Dedifferentiated amniotic fluid mesenchymal stem cell (primary cell): ENCODE measurements at regions not wholly inside any gene's neighbourhood (a gene's known extent, or its start where the extent isn't known, plus 50 kb on each side); places are given as distances from the start of the nearest gene placed in this dataset.
"Not testable (repeated sequence)": the region's sequence is repeated elsewhere in the genome, so short reads cannot be mapped to it uniquely, and the experiment has no call there.

Experiments used
- DNase-seq: peaks from one replicate; pipeline ENCODE4 v3.0.0-alpha.2; 2016; ENCODE audit errors: extremely low spot score

DNA sequence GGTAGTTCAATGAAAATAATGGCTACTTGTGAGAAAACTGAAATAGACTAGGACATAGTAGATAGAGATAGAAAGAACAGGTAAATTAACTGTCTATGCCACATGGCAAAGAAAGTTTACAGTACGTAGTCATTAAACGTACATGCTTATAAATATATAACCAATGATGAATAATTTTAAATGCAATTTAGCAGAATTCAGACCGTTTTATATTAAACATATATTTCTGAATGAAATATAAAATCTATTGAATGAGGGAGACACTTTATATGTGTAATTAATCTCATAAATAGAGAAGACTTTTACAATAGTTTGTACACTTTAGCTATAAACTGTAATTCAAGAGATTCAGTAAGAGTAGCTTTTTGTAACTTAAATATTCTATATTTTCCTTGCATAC lies 124.4 kb upstream of the VPREB1 start:
- no peak for DNase-seq

- DNase-seq: no peak
These were observed 125.6 kb upstream of the VPREB1 start for GRCh38 chr22:22118987-22119386.

DNA sequence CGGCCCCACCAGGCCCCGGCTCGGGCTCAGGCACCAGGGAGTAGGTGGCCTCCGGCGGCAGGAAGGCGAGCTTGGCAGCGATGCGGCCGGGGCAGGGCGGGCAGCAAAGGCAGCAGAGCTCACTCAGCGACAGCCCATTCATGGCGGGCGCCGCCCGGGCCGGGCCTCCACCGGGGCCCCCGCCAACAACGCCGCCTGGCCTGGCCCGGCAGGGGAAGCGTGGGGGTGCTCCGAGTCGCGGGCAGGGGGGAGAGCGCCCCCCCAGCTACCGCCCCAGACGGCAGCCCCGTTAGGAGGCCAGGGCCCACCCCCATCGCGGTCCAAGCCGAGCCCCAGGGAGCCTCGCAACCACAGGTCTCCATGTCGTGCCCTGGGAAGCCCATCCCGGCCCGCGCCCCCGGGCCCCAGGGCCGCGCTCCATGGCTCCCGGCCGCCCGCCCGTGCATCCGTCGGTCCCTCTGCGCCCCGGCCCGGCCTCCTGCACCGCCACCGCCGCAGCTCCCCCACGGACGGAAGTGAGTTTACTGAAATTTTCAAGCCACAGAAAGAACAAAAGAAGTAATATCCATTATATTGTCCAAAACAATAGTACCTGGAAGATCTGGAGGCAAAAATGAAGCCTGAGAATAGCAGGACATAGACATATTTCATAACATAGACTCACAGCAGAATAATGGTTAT lies 126.6 kb upstream of the VPREB1 start:
- not testable (repeated sequence) for DNase-seq

- DNase-seq: not testable (repeated sequence)
These were observed 127.4 kb upstream of the VPREB1 start for GRCh38 chr22:22116997-22117770.

GRCh38 chr22:22113701-22114100 lies 130.9 kb upstream of the VPREB1 start:
- DNase-seq: no peak

DNA sequence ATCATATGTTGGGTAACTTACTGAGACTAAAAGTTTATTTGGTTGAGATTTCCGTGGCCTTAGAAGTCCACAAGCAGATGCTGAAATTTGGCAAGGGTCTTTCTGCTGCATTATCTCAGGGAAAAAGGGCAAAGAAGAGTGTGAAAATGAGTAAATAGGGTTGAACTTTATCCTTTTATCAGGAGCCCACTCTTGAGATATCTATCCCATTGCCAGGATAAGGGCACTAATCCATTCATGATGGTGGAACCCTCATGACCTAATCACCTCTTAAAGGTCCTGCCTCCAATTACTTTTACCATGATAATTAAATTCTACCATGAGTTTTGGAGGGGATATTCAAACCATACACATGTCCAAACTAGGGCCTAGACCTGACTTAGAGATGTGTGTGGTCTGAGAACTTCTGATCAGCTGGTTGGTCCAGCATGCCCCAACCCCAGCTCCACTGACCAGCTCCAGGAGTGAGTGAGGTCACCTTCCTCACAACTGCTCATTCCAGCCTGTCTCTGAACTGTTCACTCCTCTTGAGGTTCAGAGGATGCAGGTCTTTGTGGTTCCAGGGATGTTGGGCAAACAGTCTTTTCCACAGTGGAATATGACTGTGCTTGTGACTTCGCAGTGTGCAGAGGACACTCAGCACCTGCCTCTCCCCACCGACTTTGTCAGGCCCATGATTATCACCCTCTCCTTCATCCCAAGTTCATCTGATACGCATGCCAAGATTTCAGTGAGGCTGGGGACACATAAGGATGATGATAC lies 130.1 kb upstream of the TOP3B start:
- no peak for DNase-seq

- no peak for DNase-seq
These were observed 129.4 kb upstream of the TOP3B start for GRCh38 chr22:22111983-22112382.

DNA sequence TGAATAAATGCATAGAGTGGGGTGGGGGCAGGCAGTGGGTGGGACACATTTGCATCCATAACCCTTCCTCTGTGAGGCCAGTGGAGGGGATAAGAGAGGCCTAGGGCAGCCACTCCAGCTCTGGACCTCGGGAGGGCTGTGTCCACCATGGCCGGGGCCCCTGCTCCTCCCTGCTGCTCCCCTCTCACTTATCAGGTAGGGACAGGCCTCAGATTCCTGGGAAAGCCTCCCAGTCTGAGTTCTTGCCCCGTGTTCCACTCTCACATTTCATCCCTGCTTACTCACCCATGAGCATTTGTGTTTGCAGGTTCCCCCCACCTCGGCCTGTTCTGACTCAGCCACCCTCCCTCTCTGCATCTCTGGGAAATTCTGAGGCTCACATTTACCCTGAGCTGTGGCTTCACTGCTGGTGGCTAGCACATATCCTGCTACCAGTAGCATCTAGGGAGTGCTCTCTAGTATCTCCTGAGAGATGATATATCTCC lies 128.7 kb upstream of the TOP3B start:
- DNase-seq: peak; percentile 16

DNA sequence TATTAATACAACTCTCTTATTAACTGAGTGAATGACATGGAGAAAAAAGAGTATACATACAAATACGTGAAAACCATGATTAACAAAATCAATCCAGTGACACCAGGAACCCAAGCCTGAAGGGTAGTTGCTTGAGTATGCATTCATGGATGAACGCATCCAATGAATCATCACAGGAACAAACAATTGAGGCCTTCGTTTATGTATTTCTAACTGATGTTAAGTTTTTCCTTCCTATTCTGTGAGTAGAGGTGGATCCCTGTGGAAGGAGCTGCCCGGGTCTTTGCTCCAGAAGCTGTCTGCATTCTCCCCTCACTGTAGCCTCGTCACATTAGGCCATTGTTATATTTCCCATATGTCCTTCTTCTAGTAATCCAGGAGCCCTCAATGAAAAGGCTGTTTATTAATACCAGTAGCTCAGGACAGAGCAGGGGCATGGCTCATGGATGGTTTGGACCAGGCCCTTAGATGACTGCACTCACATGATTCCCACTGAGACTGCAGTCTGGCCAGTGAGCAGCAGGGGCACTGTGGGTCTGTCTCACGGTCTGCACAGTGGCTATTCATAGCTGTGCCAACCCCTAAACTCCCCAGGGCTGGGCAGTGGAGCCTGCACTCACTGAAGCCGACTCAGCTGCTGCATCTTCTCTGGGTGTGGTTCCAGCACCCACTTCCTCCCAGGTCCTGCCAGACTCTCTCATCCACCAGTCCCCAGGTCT lies 128.1 kb upstream of the TOP3B start:
- no peak for DNase-seq

DNA sequence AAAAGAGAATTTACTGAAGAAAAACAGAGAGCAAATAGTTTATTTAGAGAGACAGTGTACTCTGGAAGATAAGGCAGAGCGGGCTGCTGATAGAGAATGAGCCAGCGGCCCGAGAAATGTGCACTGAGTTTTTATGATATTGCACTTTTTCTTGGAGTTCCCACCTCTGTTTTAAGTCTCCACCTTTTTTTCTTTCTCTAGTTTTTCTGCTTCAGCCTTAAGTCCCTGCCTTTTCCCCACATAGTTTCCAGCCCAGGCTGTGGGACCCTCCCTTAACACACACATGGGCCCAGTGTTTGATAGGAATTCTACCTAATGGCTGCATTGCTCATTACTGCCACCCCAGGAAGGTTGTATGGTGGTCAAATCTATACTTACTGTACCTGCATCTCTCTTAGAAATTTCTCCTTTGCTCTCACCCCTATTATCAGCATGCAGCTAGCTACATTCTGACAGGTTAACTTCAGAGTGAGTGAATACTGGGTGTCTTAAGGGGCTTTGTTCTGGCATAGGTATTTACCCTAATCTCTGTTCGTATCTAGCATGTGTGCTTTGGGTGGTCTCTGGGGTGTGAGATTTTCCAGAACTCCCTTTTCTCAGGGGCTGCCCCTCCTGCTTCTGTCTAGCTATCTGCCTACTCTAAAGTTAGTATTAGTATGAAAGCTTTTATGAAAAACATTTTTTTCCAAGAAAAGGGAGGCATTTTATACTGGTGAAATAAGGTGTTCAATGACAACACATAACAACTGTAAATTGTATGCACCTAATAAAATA lies 127.3 kb upstream of the TOP3B start:
- no peak for DNase-seq

- no peak for DNase-seq
These were observed 124.3 kb upstream of the TOP3B start for GRCh38 chr22:22106855-22107254.

DNA sequence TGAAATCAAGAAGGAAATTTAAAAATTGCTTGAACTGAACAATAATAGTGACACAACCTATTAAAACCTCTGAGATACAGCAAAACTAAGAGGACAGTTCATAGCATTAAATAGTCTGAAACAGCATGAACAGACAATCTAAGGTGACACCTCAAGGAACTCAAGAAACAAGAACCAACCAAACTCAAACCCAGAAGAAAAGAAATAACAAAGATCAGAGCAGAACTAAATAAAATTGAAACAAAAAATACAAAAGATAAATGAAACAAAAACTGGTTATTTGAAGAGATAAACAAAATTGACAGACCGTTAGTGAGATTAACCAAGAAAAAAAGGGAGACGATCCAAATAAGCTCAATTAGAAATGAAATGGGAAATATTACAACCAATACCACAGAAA lies 122.8 kb upstream of the TOP3B start:
- DNase-seq: no peak

GRCh38 chr22:22103078-22103875 lies 120.7 kb upstream of the TOP3B start:
- DNase-seq: no peak

- DNase-seq: no peak
These were observed 117.5 kb upstream of the TOP3B start for GRCh38 chr22:22099833-22100812.

GRCh38 chr22:22099194-22099486 lies 116.6 kb upstream of the TOP3B start:
- DNase-seq: no peak

GRCh38 chr22:22098457-22099193 lies 116.0 kb upstream of the TOP3B start:
- DNase-seq: no peak

- DNase-seq: peak; percentile 1
These were observed 115.2 kb upstream of the TOP3B start for GRCh38 chr22:22097727-22098228.

GRCh38 chr22:22094921-22095320 lies 112.3 kb upstream of the TOP3B start:
- no peak for DNase-seq
